A549 (cell line): ENCODE measurements at regions not wholly inside any gene's neighbourhood (a gene's known extent, or its start where the extent isn't known, plus 50 kb on each side); places are given as distances from the start of the nearest gene placed in this dataset.

Experiments used
- CTCF ChIP-seq: fragments of >200 bp; sonication (Bioruptor Twin); formaldehyde crosslinking; IDR thresholded peaks from 3 replicates; pipeline ENCODE4 v1.5.1; 2016
- EP300 ChIP-seq, 2 experiments: fragments of >200 bp; sonication (Bioruptor Twin); formaldehyde crosslinking; IDR thresholded peaks; 2 replicates in 1 of 2; 3 replicates in 1 of 2; pipeline ENCODE4 v1.6.1; 2016 to 2017
- FOSL2 ChIP-seq, 2 experiments: fragments of 450-650 bp in 1 of 2; fragments of >200 bp in 1 of 2; sonication (Bioruptor Twin) in 1 of 2; formaldehyde crosslinking; IDR thresholded peaks; 2 replicates each; pipeline versions ENCODE4 v1.5.0 to v1.6.1; 2016 to 2020; ENCODE audit warnings: mild to moderate bottlenecking in 1 of 2, moderate library complexity in 1 of 2
- HDAC2 ChIP-seq: fragments of 200-600 bp; sonication (generic); IDR thresholded peaks from 2 replicates; pipeline ENCODE4 v1.6.1; 2016
- HOXB13 ChIP-seq: fragments of 250-450 bp; sonication (Bioruptor Pico); IDR thresholded peaks from 2 replicates; pipeline ENCODE4 v1.5.0; 2020; ENCODE audit warnings: low read depth, mild to moderate bottlenecking, moderate library complexity
- MAZ ChIP-seq: fragments of 150-350 bp; IDR thresholded peaks from 2 replicates; pipeline ENCODE4 v1.6.1; 2014; ENCODE audit warnings: antibody characterized with exemption, low read depth, low read length, borderline replicate concordance
- MYC ChIP-seq: IDR thresholded peaks from 2 replicates; pipeline ENCODE4 v1.6.1; 2012; ENCODE audit warnings: mild to moderate bottlenecking, inconsistent platforms, low read length, improper control_type of control experiment, borderline replicate concordance
- POLR2A ChIP-seq: IDR thresholded peaks from 2 replicates; pipeline ENCODE4 v1.6.1; 2012; ENCODE audit warnings: mild to moderate bottlenecking, low read length
- POLR2AphosphoS2 ChIP-seq: conservative IDR thresholded peaks from 2 replicates; pipeline ENCODE4 v1.6.1; 2012; ENCODE audit warnings: low read length, improper control_type of control experiment, inconsistent platforms
- SMC3 ChIP-seq: fragments of >200 bp; sonication (Bioruptor Twin); formaldehyde crosslinking; IDR thresholded peaks from 3 replicates; pipeline ENCODE4 v1.6.1; 2018; ENCODE audit warnings: inconsistent platforms
- TF ChIP-seq, protein P1 (sequence below): fragments of 450-650 bp; IDR thresholded peaks from 2 replicates; pipeline ENCODE4 v1.6.1; 2014; ENCODE audit warnings: antibody characterized with exemption
- TF ChIP-seq, protein P2 (sequence below): fragments of 200-600 bp; sonication (generic); IDR thresholded peaks from 2 replicates; pipeline ENCODE4 v1.6.1; 2016; ENCODE audit warnings: antibody characterized with exemption, mild to moderate bottlenecking, moderate library complexity

- TF ChIP-seq MAZ (no peak), MYC (no peak), CTCF (no peak), EP300 (IDR thresholded peaks at IDR 0.05) (no peak), POLR2AphosphoS2 (no peak), HDAC2 (no peak), FOSL2 (IDR thresholded peaks at IDR 0.05) (no peak), FOSL2 (CRISPR knock-in tag; IDR thresholded peaks at IDR 0.05) (no peak), POLR2A (no peak), HOXB13 (CRISPR knock-in tag) (no peak), SMC3 (no peak)
- TF ChIP-seq, protein P1, sequence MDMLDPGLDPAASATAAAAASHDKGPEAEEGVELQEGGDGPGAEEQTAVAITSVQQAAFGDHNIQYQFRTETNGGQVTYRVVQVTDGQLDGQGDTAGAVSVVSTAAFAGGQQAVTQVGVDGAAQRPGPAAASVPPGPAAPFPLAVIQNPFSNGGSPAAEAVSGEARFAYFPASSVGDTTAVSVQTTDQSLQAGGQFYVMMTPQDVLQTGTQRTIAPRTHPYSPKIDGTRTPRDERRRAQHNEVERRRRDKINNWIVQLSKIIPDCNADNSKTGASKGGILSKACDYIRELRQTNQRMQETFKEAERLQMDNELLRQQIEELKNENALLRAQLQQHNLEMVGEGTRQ: no peak
- TF ChIP-seq, protein P2, sequence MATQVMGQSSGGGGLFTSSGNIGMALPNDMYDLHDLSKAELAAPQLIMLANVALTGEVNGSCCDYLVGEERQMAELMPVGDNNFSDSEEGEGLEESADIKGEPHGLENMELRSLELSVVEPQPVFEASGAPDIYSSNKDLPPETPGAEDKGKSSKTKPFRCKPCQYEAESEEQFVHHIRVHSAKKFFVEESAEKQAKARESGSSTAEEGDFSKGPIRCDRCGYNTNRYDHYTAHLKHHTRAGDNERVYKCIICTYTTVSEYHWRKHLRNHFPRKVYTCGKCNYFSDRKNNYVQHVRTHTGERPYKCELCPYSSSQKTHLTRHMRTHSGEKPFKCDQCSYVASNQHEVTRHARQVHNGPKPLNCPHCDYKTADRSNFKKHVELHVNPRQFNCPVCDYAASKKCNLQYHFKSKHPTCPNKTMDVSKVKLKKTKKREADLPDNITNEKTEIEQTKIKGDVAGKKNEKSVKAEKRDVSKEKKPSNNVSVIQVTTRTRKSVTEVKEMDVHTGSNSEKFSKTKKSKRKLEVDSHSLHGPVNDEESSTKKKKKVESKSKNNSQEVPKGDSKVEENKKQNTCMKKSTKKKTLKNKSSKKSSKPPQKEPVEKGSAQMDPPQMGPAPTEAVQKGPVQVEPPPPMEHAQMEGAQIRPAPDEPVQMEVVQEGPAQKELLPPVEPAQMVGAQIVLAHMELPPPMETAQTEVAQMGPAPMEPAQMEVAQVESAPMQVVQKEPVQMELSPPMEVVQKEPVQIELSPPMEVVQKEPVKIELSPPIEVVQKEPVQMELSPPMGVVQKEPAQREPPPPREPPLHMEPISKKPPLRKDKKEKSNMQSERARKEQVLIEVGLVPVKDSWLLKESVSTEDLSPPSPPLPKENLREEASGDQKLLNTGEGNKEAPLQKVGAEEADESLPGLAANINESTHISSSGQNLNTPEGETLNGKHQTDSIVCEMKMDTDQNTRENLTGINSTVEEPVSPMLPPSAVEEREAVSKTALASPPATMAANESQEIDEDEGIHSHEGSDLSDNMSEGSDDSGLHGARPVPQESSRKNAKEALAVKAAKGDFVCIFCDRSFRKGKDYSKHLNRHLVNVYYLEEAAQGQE: no peak
These were observed 436.5 kb downstream of the PDZRN4 start for GRCh38 chr12:41624571-41624970.
